ENCODE measurements at regions not wholly inside any gene's neighbourhood (a gene's known extent, or its start where the extent isn't known, plus 50 kb on each side); places are given as distances from the start of the nearest gene placed in this dataset.
"Not testable (repeated sequence)": the region's sequence is repeated elsewhere in the genome, so short reads cannot be mapped to it uniquely, and the experiment has no call there.

DNA sequence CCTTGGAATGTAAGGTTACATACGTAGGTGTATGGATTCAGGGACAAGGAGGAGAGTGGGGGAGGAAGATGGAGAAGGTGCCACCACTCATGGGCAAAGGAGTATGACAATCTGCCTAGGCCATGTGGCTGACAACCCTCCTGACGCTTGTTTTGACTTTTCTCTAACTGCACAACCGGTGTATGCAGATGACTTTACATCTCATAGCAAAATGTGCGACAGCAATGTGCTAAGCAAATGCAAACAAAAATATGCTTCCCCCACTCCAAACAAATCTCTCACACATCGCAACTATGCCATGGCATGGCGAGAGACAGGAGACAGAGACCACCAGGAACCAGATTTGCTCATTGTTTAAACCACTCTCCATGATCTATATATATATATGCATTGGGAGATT, 191.8 kb downstream of the BLID start:
- DNase-seq (ENCODE audit: low read depth) = no peak
- TF ChIP-seq, protein P1, sequence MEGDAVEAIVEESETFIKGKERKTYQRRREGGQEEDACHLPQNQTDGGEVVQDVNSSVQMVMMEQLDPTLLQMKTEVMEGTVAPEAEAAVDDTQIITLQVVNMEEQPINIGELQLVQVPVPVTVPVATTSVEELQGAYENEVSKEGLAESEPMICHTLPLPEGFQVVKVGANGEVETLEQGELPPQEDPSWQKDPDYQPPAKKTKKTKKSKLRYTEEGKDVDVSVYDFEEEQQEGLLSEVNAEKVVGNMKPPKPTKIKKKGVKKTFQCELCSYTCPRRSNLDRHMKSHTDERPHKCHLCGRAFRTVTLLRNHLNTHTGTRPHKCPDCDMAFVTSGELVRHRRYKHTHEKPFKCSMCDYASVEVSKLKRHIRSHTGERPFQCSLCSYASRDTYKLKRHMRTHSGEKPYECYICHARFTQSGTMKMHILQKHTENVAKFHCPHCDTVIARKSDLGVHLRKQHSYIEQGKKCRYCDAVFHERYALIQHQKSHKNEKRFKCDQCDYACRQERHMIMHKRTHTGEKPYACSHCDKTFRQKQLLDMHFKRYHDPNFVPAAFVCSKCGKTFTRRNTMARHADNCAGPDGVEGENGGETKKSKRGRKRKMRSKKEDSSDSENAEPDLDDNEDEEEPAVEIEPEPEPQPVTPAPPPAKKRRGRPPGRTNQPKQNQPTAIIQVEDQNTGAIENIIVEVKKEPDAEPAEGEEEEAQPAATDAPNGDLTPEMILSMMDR (IDR thresholded peaks at IDR 0.05; ENCODE audit: low read length, missing control alignments) = no peak
- no peak overlapping the region for H3K4me3 ChIP-seq (replicated peaks; ENCODE audit: low read depth, low read length)

DNA sequence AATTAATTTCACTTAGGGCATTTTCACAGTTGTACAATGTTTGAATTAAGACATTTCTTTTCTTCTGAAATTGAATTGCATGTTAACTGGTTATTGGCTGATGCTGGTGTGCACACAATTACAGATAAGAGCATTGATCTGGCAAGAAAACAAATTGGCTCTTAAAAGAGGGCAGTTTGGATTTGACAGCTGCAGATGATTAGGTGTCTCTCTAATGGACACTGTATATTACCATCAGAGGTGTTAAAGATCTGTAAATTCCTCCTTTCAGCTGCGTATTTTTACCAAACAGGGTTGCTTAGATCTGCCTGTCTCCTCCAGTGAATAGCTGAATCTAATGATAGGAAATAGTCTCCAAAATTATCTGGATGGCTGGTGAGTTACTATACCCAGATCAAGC, 198.5 kb downstream of the BLID start:
- no peak overlapping the region for H3K4me3 ChIP-seq (replicated peaks; ENCODE audit: low read depth, low read length)
- TF ChIP-seq, protein P1 (IDR thresholded peaks at IDR 0.05; ENCODE audit: low read length, missing control alignments) = no peak
- no peak for DNase-seq (ENCODE audit: low read depth)

DNA sequence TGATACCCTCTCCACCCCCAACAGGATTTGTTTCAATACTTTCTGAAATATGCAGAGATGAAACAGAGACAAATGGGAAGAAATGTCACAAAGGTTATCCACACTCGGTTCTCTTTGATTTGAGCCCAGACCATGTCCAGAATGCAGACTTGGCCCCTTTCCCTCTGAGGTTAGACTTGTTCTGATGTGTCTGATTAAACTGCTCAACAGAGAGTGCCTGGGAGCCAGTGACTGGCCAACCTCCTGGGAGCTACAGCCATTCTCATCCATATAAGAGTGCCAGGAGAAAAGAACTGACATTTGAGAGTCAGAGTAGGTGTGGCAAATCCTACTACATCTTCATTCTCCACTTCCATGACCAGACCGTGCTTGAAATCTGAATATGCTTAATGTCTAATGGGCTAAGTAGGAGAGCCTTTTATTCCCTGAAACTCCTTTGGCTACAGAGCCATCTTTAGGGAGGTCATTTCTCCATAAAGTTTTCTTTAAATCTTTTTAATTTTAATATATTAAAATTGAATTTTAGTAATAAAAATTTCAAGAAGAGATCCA, 201.4 kb downstream of the BLID start:
- DNase-seq (ENCODE audit: low read depth) = no peak
- no peak overlapping the region for H3K4me3 ChIP-seq (replicated peaks; ENCODE audit: low read depth, low read length)
- TF ChIP-seq, protein P1 (IDR thresholded peaks at IDR 0.05; ENCODE audit: low read length, missing control alignments) = no peak

DNA sequence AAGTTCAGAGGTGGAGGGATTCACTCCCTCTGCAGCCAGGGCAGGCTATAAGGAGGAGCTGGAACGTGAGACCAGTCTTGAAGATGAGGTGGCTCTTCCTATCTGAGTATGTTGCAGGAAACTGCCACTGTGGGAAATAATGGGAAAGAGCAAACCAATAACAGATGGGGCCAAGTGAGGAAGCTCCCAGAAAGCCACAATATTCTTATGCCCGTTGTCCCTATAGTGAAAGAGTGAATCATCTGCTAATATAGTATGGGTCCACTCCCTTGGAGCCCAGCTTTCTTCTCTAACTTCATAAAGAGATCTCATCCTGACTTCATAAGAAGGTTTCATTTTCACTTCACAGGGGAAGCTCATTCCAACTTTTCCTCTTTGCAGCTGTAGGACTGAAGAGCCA, 206.4 kb downstream of the BLID start:
- no peak overlapping the region for H3K4me3 ChIP-seq (replicated peaks; ENCODE audit: low read depth, low read length)
- no peak for DNase-seq (ENCODE audit: low read depth)
- TF ChIP-seq, protein P1 (IDR thresholded peaks at IDR 0.05; ENCODE audit: low read length, missing control alignments) = no peak

DNA sequence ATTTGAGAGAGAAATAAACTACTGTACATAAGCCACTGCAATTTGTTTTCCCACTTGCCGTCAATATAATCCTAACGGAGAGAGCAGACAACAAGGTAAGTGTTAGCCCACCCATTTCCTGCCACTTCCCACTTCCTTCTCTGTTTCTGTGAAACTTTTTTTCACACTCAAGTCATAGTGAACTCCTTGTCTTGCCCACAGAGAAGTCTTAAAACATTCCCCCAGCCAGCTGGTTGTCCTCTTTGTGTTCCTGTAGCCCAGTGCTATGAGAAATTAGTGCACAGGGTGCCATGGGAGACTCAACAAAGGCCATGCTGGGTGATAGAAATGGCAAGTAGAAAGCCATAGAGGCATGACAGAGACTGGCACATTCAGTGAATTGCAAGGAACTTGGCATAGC, 208.6 kb downstream of the BLID start:
- TF ChIP-seq, protein P1 (IDR thresholded peaks at IDR 0.05; ENCODE audit: low read length, missing control alignments) = no peak
- no peak overlapping the region for H3K4me3 ChIP-seq (replicated peaks; ENCODE audit: low read depth, low read length)
- DNase-seq (ENCODE audit: low read depth) = no peak

DNA sequence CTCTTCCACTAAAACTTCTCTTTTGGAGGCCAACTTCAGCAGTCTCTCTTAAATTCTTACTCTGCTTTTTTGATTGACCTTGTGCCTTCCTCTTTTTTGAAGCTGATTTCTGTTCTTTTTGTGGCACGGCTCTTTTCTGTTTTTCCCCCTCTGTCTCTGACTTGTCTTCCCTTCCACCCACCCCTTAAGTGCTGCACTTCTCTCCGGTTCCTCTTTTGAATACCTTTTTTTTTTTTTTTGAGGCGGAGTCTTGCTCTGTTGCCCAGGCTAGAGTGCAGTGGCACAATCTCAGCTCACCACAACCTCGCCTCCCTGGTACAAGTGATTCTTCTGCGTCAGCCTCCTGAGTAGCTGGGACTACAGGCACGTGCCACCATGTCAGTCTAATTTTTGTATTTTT, 211.9 kb downstream of the BLID start:
- no peak overlapping the region for H3K4me3 ChIP-seq (replicated peaks; ENCODE audit: low read depth, low read length)
- no peak for DNase-seq (ENCODE audit: low read depth)
- TF ChIP-seq, protein P1 (IDR thresholded peaks at IDR 0.05; ENCODE audit: low read length, missing control alignments) = no peak

DNA sequence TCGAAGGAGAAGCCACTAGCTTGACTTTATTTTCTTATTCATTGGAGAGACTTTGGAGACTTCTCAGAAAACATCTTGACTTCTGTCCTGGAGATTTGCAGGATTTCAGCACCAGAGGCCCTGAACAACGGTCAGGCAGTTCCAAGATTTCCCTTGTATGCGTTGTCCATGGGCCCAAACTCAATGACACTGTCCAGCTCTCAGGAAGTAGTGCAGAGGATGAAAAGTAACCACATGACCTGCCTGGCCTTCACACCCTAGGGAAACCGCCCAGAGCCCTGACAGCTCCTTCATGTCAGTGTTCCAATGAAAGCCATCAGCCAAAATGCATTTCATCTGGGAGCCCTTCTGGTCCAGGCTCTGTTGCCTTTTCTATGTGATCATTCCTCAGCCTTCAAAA, 214.1 kb downstream of the BLID start:
- H3K4me3 ChIP-seq (replicated peaks; ENCODE audit: low read depth, low read length) = no peak overlapping the region
- no peak for DNase-seq (ENCODE audit: low read depth)
- TF ChIP-seq, protein P1 (IDR thresholded peaks at IDR 0.05; ENCODE audit: low read length, missing control alignments) = no peak

DNA sequence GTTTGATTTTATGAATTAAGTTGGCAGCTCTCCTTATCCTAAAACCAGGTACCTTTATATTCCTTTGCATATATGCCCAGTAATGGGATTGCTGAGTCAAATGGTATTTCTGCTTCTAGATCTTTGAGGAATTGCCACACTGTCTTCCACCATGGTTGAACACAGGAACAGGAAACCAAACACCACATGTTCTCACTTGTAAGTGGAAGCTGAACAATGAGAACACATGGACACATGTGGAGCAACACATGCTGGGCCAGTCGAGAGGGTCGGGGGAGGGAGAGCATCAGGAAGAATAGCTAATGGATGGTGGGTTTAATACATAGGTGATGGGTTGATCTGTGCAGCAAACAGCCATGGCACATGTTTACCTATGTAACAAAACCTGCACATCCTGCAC, 214.6 kb downstream of the BLID start:
- not testable (repeated sequence) for H3K4me3 ChIP-seq (replicated peaks; ENCODE audit: low read depth, low read length); DNase-seq (ENCODE audit: low read depth)
